ENCODE measurements at regions not wholly inside any gene's neighbourhood (a gene's known extent, or its start where the extent isn't known, plus 50 kb on each side); places are given as distances from the start of the nearest gene placed in this dataset.
A peak's percentile ranks its signal among the peaks of the same experiment; 100 is the strongest.
"Not testable (repeated sequence)": the region's sequence is repeated elsewhere in the genome, so short reads cannot be mapped to it uniquely, and the experiment has no call there.

DNA sequence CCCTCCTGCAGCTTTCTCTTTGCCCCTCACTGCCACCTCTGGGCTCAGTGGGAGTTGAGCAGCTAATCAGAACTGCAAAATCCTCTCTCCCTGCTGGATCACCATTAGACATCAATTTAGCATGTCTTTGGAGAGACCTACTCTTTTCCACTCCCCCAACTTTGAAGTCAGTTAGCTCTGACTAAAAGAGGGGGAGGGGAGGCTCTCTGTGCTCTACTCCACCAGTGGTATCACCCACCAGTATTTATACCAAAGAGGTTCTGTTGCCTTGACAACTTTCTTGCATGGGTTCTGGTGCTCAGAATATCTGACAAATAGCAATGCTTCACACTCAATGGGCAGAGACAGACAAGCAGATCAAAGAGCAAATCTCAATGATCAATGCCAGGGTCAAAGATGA, 146.2 kb upstream of the ROPN1 start:
- DNase-seq = no peak

- DNase-seq = peak; percentile 20
Observed at GRCh38 chr3:124140746-124141145, 148.8 kb upstream of the ROPN1 start.

- DNase-seq = peak; percentile 17
Observed at GRCh38 chr3:124142389-124142970, 150.6 kb upstream of the ROPN1 start.

DNA sequence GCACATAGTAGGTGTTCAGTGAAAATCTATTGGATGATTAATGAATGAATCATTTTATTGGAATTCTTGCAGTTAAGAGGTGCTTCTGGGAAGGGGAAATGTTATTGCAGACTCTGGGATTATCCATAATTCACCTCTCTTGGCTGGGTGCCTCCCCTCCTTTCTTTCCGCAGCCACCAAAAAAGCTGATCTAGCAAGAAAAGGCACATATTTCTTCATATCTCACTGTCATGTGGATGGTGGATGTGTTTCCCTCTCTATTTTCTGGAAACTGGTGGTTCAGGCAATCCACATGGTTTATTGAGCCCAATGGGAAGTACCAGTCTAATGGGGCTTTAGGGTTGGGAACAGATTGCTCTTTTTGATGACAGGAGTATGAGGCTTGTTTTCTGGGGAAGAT, 151.1 kb upstream of the ROPN1 start:
- DNase-seq = no peak

- no peak for DNase-seq
Observed at GRCh38 chr3:124144035-124144814, 152.3 kb upstream of the ROPN1 start.

DNA sequence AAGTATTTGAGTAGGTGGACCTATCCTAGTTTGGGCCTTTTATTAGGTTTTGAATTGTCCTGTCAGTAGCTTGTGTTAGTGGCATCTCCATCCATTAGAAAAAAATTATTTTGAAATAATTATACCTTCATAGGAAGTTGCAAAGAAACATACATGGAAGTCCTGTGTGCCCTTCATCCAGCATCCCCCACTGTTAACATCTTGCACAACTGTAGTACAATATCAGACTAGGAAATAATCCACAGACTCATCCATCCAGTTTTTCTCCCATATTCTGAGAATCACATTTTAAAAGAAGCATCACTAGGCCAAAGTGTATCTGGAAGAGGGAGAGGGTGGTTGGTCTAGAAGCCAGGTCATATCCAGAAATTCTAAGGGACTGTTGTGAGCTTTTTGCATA, 155.5 kb upstream of the ROPN1 start:
- no peak for DNase-seq

DNA sequence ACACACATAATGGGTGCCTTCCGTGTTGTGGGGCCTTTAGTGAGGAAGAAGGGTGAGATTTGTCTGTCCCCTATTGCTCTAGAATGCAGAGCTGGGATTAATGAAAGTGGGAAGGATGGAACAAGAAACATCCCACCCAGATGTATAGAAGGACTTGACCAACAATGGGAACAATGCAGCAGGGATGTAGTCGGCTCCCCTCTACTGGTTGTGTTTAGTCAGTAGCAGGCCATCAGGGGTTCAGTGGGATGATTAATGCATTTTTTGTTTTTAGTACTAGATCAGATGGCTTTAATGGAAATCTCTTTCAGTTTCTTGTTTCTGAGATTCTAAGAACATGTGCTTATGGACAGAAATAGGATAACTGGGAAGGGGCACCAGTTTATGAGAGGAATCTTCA, 156.0 kb upstream of the ROPN1 start:
- DNase-seq = peak; percentile 46

GRCh38 chr3:124149081-124149480, 157.2 kb upstream of the ROPN1 start:
- no peak for DNase-seq

DNA sequence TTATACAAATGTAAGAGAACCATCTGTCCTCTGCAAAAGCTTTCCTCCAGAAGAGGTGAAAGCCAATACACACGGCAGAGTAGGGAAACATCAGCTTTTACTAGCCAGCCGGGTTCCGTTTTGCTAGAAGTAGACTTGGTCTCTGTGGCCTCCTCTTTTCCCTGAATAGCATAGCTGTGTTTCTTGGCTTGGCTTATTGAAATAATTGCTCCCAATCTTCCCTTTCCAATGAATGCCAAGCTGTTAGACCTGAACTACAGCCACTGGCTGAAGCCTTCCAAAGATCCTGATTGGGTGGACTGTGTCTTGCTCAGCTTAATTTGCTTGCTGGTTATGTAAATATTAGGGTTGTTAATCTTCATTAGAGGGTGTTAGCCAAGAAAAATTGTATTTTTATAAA, 157.8 kb upstream of the ROPN1 start:
- DNase-seq = no peak

DNA sequence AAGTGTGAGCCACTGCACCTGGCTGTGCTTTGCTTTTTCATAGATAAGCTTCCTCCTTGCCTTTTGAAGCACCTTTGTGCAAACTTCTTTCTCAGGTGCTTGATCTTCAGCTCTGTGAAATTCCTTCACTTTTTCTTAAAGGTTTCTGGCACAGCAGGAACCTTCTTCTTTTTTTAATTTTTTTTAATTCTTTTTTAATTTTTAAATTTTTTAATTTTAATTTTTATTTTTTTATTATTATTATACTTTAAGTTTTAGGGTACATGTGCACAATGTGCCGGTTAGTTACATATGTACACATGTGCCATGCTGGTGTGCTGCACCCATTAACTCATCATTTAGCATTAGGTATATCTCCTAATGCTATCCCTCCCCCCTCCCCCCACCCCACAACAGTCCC, 161.0 kb upstream of the ROPN1 start:
- DNase-seq = not testable (repeated sequence)

GRCh38 chr3:124156866-124157712, 165.2 kb upstream of the ROPN1 start:
- DNase-seq = no peak

DNA sequence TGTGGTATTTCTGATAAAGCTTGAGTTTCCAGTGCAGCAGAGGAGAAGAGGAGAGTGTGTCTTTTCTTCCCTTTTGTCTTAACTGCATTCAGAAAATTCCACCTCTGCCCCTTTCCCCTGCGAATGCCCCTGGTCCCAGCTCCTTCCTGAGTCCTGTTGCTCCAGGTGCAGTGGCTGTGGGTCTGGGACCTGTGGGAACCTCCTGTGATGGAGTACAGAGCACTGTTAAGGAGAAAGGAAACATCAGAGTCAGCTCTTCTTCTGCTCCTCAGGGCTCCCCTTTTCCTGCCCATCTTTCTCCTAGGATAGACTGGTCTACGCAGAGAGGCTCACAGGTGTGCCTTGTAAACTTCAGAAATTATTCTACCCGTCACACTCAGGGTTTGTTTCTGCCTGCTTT, 165.8 kb upstream of the ROPN1 start:
- DNase-seq = no peak

DNA sequence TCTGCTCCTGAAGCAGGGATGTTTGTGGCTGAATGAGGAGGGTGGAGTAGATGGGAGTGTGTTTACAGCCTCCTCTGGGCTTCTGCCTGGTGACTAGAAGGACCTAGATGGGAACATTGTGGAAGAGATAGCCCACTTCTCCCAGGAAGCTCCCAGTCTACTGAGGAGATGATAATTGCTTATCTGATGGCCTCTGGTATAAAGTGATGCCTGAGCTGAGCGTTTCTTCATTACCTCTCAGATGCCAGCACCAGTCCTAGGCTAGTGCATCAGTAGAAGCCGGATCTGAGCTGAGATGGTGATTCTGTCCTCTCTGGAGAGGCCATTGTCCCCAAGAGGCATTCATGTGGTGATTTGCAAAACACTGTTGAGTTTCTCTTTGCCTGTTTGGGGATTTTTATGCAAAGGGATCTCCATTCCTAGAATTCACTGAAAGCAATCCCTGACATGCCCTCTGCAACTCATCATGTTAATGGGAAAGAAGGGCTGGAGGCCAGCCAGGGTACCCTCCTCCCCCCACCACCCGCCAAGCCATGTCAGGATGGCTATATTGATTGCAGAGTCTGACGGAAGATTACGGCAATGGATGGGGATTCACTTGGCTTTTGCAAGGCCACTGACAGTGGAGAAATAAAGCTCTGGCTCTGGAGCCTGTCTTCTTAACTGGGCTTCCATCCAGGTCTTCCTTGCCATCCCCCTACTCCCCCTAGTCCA, 166.4 kb upstream of the ROPN1 start:
- DNase-seq = no peak

GRCh38 chr3:124161448-124161847, 169.5 kb upstream of the ROPN1 start:
- DNase-seq = no peak

DNA sequence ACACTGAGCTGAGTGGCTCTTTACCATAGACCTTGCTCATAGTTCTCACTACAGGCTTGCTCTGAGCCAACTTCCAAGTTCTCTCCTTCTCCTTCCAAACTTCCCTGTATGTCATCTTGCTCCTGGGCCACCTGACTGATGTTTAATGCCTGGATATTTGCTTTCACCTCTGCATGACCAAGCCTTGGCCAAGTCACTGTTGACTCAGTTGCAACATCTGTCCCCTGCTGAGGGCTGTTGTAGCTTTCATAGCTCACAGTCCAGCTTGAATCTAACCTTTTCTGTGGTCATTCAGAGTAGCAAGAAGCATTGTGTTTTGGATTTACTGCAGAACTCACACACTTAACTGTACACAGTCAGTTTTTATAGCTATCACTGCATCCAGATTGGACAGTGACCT, 171.8 kb upstream of the ROPN1 start:
- DNase-seq = no peak

- DNase-seq = peak; percentile 81
Observed at GRCh38 chr3:124168271-124168670, 176.3 kb upstream of the ROPN1 start.

- DNase-seq = no peak
Observed at GRCh38 chr3:124172283-124172682, 180.4 kb upstream of the ROPN1 start.

- DNase-seq = no peak
Observed at GRCh38 chr3:124172816-124173215, 180.9 kb upstream of the ROPN1 start.

- no peak for DNase-seq
Observed at GRCh38 chr3:124174476-124174875, 182.6 kb upstream of the ROPN1 start.

DNA sequence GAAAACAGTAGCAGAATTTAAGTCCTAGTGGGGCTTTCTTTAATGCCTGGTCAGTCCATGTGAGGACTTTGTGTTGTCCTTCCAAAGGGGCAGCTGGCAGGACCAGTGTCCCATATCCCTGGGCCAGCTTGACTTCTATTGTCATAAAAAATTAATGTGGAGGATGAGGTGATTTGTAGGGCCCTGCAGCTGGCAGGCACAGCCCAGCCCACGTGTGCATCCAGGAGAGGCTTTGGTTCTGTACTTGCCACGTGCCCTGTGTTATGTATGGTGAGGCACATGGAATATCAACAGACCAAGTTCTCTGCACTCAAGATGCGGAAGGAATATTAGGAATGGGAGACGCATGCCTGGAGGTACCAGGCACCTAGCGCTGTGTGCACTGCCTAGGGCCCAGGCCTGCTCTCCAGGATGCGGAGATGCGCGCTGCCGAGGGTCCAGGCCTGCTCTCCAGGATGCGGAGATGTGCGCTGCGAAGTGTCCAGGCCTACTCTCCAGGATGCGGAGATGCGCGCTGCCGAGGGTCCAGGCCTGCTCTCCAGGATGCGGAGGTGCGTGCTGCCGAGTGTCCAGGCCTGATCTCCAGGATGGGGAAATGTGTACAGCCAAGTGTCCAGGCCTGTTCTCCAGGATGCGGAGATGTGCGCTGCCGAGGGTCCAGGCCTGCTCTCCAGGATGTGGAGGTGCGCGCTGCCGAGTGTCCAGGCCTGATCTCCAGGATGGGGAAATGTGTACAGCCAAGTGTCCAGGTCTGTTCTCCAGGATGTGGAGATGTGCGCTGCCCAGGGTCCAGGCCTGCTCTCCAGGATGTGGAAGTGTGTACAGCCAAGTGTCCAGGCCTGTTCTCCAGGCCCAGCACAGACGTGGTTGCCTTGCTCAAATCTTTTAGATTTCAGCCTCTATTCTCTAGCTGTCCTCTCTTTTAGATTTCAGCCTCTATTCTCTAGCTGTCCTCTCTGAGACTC, 183.3 kb upstream of the ROPN1 start:
- no peak for DNase-seq

DNA sequence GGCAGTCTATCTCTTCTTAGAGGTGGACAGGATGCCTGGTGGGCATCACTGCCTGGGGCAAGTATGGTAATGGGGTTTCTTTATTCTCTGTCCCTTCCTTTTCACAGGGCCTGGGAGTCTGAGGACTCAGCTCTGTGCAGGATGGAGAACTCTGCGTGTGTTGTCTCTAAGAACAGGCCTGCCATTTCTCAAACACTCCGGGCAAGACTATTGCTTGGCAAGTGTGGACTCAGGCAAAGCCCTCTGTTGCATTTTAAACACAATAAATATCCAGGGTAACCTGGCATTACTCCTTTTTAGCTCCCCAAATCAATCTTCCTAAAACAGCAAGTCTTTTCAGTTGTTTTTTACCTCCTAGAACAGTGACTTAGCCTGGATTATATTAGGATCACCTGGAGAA, 185.1 kb upstream of the ROPN1 start:
- no peak for DNase-seq

DNA sequence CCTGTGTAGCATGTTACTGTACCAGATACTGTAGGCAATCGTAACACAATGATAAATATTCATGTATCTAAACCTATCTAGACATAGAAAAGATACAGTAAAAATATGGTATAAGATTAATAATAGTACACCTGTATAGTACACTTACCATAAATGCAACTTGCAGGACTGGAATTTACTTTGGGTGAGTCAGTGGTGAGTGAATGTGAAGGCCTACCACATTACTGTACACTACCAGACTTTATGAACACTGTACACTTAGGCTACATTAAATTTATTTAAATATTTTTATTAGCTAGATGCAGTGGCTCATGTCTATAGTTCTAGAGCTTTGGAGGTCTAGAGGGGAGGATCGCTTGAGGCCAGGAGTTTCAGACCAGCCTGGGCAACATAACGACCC, 186.6 kb upstream of the ROPN1 start:
- no peak for DNase-seq
